Ovary (tissue), 7 donors: ENCODE measurements at regions not wholly inside any gene's neighbourhood (a gene's known extent, or its start where the extent isn't known, plus 50 kb on each side); places are given as distances from the start of the nearest gene placed in this dataset.

Experiments used
- DNase-seq, 5 donors: peaks; one replicate each; pipeline ENCODE4 v3.0.0-alpha.2; 2019 to 2020
- H3K27ac ChIP-seq, 2 donors: fragments of 200-600 bp; one replicate each; pipeline versions ENCODE4 v1.5.1 to v1.8.0; 2019 to 2022
- H3K27me3 ChIP-seq: fragments of 200-600 bp; one replicate; pipeline ENCODE4 v1.8.0; 2022
- H3K36me3 ChIP-seq: fragments of 200-600 bp; sonication (generic); one replicate; pipeline ENCODE4 v1.5.1; 2019
- H3K4me1 ChIP-seq: one replicate; pipeline ENCODE4 v1.8.1; 2013; ENCODE audit warnings: mild to moderate bottlenecking, moderate library complexity; ENCODE audit not compliant: insufficient read depth
- H3K4me3 ChIP-seq: fragments of 200-600 bp; sonication (generic); one replicate; pipeline ENCODE4 v1.5.1; 2017
- H3K9me3 ChIP-seq, 2 donors: fragments of 200-600 bp in 1 of 2; sonication (generic) in 1 of 2; one replicate each; pipeline versions ENCODE4 v1.5.1 to v1.8.1; 2013 to 2019; ENCODE audit warnings: mild to moderate bottlenecking in 1 of 2, moderate library complexity in 1 of 2
- EP300 ChIP-seq: sonication (generic); formaldehyde crosslinking; IDR thresholded peaks from one replicate; pipeline ENCODE4 v1.6.1; 2017; ENCODE audit warnings: antibody characterized with exemption
- POLR2A ChIP-seq: fragments of 450-650 bp; IDR thresholded peaks from one replicate; pipeline ENCODE4 v1.6.1; 2017; ENCODE audit warnings: antibody characterized with exemption, mild to moderate bottlenecking, moderate library complexity
- WGBS, 3 donors: extraction: QIAGEN DNeasy Blood & Tissue Kit in 1 of 3; methylation state at CpG; one replicate each; pipeline versions ENCODE4 v1.1.5 to v1.1.7; 2013 to 2017; 5-methylcytosine and 5-hydroxymethylcytosine counted together
- intact Hi-C, 4 donors: fragments of 100-400 bp; cut with DNase I; formaldehyde crosslinking; loops; one replicate each; pipeline versions ENCODE4 v1.11.0 to v1.15.1; 2022 to 2023
- TF ChIP-seq, protein P1 (sequence below), 3 donors: fragments of 450-650 bp in 2 of 3; fragments of 200-600 bp in 1 of 3; IDR thresholded peaks; one replicate each; pipeline versions ENCODE4 v1.5.1 to v1.8.0; 2016 to 2022; ENCODE audit warnings: antibody characterized with exemption in 3 of 3, mild to moderate bottlenecking in 1 of 3
- donor health status: DM: no; HTN: no; CAD: no; lungs with moderate emphysema.
- donor health status: DM: no; HTN: no; CAD: no.
- donor health status: Bipolar disorder and iron deficiency.
- donor health status: DM: no; HTN: no; CAD: no.
- donor health status: DM: yes; HTN: yes; CAD: no.

DNA sequence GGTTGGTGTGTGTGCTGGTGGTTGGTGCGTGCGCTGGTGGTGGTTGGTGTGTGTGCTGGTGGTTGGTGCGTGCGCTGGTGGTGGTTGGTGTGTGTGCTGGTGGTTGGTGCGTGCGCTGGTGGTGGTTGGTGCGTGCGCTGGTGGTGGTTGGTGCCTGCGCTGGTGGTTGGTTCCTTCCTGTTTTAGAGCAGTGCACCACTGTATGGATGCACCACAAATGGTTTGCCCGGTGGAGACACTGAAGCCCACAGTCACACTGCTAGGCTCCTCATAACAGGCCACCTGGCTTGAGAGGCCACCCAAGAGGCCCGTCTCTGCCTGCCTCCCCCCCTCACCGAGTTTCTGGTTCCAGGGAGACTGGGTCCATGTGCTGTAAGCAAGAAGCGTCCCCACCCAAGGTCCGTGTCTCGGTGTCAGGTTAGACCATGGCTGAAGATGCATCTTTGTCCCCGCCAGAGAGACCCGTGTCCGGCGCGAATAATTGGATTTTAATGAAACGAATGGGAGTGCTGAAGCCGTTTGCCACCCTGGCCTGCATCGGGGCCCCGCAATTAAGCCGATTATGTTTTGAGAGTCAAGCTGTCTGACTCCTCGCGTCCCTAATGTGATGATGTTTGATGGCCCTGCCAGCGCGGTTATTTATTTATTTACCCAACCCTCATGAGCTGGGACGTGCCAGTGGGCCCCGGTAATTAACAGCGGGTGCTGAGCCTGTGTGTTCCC lies 161.3 kb upstream of the GSE1 start:
- no peaks in the 10 kb centered on the region for H3K27me3 ChIP-seq
- H3K36me3 ChIP-seq: no peaks in the 10 kb centered on the region
- intact Hi-C loops: no loop called here
- no peaks in the 10 kb centered on the region for H3K9me3 ChIP-seq
- H3K4me1 ChIP-seq: peaks cover 25% of the 10 kb centered on the region
- no peak for DNase-seq
- H3K27ac ChIP-seq: no peak overlapping the region
- WGBS, 3 donors: 87 to 89% (median 89%) methylated on average over 29 to 30 of the region's 32 CpGs
- H3K4me3 ChIP-seq: no peak overlapping the region
- no peak for TF ChIP-seq POLR2A
- TF ChIP-seq EP300: no peak
- TF ChIP-seq, protein P1, sequence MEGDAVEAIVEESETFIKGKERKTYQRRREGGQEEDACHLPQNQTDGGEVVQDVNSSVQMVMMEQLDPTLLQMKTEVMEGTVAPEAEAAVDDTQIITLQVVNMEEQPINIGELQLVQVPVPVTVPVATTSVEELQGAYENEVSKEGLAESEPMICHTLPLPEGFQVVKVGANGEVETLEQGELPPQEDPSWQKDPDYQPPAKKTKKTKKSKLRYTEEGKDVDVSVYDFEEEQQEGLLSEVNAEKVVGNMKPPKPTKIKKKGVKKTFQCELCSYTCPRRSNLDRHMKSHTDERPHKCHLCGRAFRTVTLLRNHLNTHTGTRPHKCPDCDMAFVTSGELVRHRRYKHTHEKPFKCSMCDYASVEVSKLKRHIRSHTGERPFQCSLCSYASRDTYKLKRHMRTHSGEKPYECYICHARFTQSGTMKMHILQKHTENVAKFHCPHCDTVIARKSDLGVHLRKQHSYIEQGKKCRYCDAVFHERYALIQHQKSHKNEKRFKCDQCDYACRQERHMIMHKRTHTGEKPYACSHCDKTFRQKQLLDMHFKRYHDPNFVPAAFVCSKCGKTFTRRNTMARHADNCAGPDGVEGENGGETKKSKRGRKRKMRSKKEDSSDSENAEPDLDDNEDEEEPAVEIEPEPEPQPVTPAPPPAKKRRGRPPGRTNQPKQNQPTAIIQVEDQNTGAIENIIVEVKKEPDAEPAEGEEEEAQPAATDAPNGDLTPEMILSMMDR (IDR thresholded peaks at IDR 0.05): no peak

DNA sequence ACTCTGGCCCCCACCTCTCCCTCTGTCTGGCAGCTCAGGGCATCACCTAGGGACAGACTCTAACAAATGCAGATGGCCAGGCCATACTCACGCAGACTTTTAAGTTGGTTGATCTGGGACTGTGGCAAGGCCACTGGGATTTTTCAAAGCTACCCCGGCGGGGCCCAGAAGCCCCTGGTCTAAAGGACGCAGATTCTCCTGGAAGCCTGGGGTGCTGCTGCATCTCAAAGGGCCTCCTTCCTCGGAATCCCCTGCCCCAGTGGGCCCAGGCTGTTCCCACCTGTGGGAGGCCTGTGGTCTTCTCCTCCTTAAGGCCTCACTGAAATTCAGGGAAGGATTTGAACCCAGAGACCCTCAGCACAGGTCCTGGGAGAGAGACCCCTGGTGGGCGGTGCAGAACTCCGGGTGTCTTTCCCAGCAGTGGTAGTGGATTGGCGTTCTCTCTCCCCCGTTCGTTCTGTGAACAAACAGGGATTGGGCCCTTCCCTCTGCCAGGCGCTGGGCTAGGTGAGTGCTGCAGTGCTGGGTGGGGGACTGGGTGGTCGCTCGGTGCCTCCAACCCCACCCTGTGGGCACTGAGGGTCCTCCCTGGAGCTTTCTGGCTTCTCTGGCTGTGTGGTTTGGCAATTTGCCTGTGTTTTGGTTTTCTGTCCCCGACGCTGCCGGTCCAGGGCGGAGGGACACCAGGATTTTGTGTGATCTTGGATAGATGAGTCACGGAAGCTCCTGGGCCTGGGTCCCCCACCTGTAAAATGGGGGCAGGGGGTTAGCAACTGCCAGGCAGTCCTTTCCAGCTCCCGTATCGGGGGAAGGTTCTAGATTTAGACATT lies 160.5 kb upstream of the GSE1 start:
- TF ChIP-seq POLR2A (no peak), EP300 (no peak)
- TF ChIP-seq, protein P1 (IDR thresholded peaks at IDR 0.05): no peak
- no peak for DNase-seq
- no peaks in the 10 kb centered on the region for H3K27me3 ChIP-seq
- H3K9me3 ChIP-seq: no peaks in the 10 kb centered on the region
- WGBS, 3 donors: 69 to 82% (median 73%) methylated on average over 20 of the region's 20 CpGs
- H3K4me3 ChIP-seq: no peak overlapping the region
- intact Hi-C loops: no loop called here
- no peaks in the 10 kb centered on the region for H3K36me3 ChIP-seq
- peaks cover 30% of the 10 kb centered on the region for H3K4me1 ChIP-seq
- H3K27ac ChIP-seq: no peak overlapping the region

DNA sequence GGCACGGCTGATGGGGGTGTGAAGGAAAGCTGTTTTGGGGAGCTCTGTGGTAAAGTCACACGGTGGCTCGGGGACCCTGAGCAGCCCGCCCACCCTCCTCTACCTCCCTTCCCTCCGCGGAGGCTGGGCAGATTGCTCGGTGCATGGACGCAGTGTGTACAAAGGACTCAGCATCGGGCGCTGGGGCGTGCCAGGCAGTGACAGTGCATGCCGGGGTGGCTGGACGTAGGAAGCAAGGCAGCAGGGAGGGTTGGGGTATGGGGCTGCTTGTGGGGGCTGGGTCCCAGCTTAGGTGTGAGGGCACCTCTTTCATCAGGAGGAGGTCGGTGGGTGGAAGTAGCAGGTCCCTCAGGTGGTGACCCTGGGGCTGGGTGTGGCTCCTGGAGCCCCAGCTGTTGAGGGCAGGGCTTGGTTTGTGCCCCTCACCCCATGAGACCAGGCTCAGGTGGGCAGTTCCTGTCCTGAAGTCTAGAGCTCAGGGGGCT lies 159.9 kb upstream of the GSE1 start:
- Histone ChIP-seq H3K27me3 (no peaks in the 10 kb centered on the region), H3K9me3 (no peaks in the 10 kb centered on the region), H3K27ac (no peak overlapping the region), H3K4me1 (peaks cover 37% of the 10 kb centered on the region), H3K4me3 (no peak overlapping the region), H3K36me3 (no peaks in the 10 kb centered on the region)
- TF ChIP-seq POLR2A: no peak
- no peak for TF ChIP-seq EP300
- TF ChIP-seq, protein P1 (IDR thresholded peaks at IDR 0.05): no peak
- intact Hi-C loops: no loop called here
- DNase-seq: no peak
- 87 to 93% (median 90%) methylated on average over 14 of the region's 14 CpGs for WGBS, 3 donors

DNA sequence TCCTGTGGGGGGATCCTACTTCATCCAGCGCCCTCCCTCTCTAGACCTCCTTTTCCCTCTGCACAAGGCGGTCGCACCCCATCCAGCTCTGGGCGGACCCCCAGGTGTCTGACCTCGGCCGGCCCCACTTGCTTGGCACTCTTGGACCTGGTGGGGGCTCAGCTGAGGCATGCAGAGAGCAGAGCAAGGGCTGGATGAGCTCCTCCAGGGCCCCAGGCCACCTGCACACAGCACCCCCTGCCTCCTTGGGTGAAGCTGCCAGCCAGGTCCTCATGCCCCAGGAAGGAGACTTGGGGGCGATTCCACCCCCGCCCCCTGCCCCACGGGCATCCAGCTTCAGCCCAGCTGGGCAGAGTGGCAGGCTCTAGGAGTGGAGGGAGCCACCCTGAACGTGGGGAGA lies 159.4 kb upstream of the GSE1 start:
- H3K4me1 ChIP-seq: peaks cover 41% of the 10 kb centered on the region
- intact Hi-C loops: no loop called here
- H3K9me3 ChIP-seq: no peaks in the 10 kb centered on the region
- no peaks in the 10 kb centered on the region for H3K36me3 ChIP-seq
- TF ChIP-seq EP300: no peak
- TF ChIP-seq POLR2A: no peak
- TF ChIP-seq, protein P1 (IDR thresholded peaks at IDR 0.05): no peak
- H3K4me3 ChIP-seq: no peak overlapping the region
- H3K27me3 ChIP-seq: no peaks in the 10 kb centered on the region
- WGBS, 3 donors: 82 to 97% (median 87%) methylated on average over 10 of the region's 10 CpGs
- DNase-seq: no peak
- H3K27ac ChIP-seq: no peak overlapping the region
